Gastroesophageal sphincter (tissue), 3 donors: ENCODE measurements at regions not wholly inside any gene's neighbourhood (a gene's known extent, or its start where the extent isn't known, plus 50 kb on each side); places are given as distances from the start of the nearest gene placed in this dataset.

ENCODE experiments used
- CTCF ChIP-seq, 4 experiments: fragments of 200-600 bp in 2 of 4; fragments of 450-650 bp in 2 of 4; sonication (generic) in 1 of 4; IDR thresholded peaks; one replicate each; pipeline ENCODE4 v1.5.1; 2017 to 2019; ENCODE audit warnings: antibody characterized with exemption in 4 of 4, mild to moderate bottlenecking in 2 of 4, moderate library complexity in 2 of 4
- EP300 ChIP-seq: sonication (generic); formaldehyde crosslinking; IDR thresholded peaks from one replicate; pipeline ENCODE4 v1.6.1; 2017; ENCODE audit warnings: antibody characterized with exemption, mild to moderate bottlenecking
- POLR2A ChIP-seq, 2 donors: fragments of 450-650 bp; IDR thresholded peaks; one replicate each; pipeline ENCODE4 v1.6.1; 2017; ENCODE audit warnings: antibody characterized with exemption in 2 of 2, mild to moderate bottlenecking in 2 of 2, moderate library complexity in 1 of 2

DNA sequence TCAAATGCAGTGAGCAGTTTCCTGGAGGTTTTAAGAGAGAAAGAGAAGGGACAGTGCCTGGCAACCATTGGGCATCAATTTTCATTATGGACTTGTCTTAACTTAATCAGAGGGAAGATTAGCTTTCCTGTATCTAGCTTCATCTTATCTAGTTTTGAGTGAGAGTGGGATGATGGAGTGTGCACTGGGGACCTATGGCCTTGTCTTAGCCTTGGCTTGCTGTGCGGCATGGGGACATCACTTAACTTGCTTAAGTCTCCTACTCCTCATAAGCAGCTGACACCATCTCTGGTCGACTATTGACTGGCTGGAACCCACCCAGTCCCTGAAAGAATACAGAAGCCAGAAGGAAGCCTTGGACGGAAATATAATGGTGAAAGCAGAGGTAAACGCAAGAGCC, 344.0 kb downstream of the SOX11 start:
- TF ChIP-seq CTCF (IDR thresholded peaks at IDR 0.05) (no peak), EP300 (no peak), POLR2A (IDR thresholded peaks at IDR 0.05) (no peak)
